ENCODE measurements at regions not wholly inside any gene's neighbourhood (a gene's known extent, or its start where the extent isn't known, plus 50 kb on each side); places are given as distances from the start of the nearest gene placed in this dataset.

- DNase-seq: no peak
- Histone ChIP-seq H3K27me3 (no peaks in the 10 kb centered on the region), H3K27ac (no peak overlapping the region), H3K9me3 (no peaks in the 10 kb centered on the region), H3K36me3 (no peaks in the 10 kb centered on the region), H3K4me1 (no peaks in the 10 kb centered on the region), H3K4me3 (no peak overlapping the region)
- TF ChIP-seq POLR2A (IDR thresholded peaks at IDR 0.05) (no peak), CTCF (IDR thresholded peaks at IDR 0.05) (peak in 1 of 6 experiments; percentile 20)
These were observed 53.3 kb upstream of the POGK start for GRCh38 chr1:166785987-166786386.

GRCh38 chr1:166789286-166789685 lies 50.0 kb upstream of the POGK start:
- Histone ChIP-seq H3K36me3 (no peaks in the 10 kb centered on the region), H3K27me3 (no peaks in the 10 kb centered on the region), H3K4me3 (no peak overlapping the region), H3K27ac (no peak overlapping the region), H3K4me1 (no peaks in the 10 kb centered on the region), H3K9me3 (no peaks in the 10 kb centered on the region)
- TF ChIP-seq CTCF (IDR thresholded peaks at IDR 0.05) (no peak), POLR2A (IDR thresholded peaks at IDR 0.05) (no peak)
- DNase-seq: no peak

Measured in Peyer's patch (tissue), 4 donors.